ENCODE measurements at regions not wholly inside any gene's neighbourhood (a gene's known extent, or its start where the extent isn't known, plus 50 kb on each side); places are given as distances from the start of the nearest gene placed in this dataset.
"Not testable (repeated sequence)": the region's sequence is repeated elsewhere in the genome, so short reads cannot be mapped to it uniquely, and the experiment has no call there.

GRCh38 chr4:107452717-107453630 is 267.1 kb downstream of the PAPSS1 start:
- DNase-seq, result no peak
- Mint-ChIP-seq H3K4me3 (no peak overlapping the region), H3K36me3 (ENCODE audit: low read depth) (no peaks in the 10 kb centered on the region), H3K4me1 (no peaks in the 10 kb centered on the region), H3K27me3 (peaks cover 2% of the 10 kb centered on the region), H3K9me3 (no peaks in the 10 kb centered on the region), H3K27ac (no peak overlapping the region)
- POLR2A ChIA-PET, result no interaction called here
- CTCF ChIA-PET, result no interaction called here

GRCh38 chr4:107449611-107450369 is 270.2 kb downstream of the PAPSS1 start:
- no peaks in the 10 kb centered on the region for H3K9me3 Mint-ChIP-seq
- no peaks in the 10 kb centered on the region for H3K4me1 Mint-ChIP-seq
- H3K36me3 Mint-ChIP-seq (ENCODE audit: low read depth), result no peaks in the 10 kb centered on the region
- DNase-seq, result no peak
- no peak overlapping the region for H3K27ac Mint-ChIP-seq
- no peak overlapping the region for H3K4me3 Mint-ChIP-seq
- CTCF ChIA-PET, result interaction anchor here (0.6 kb wide), 1 partner anchor 410 kb away, joined by 3 read pairs; no protein-coding TSS in a partner anchor
- POLR2A ChIA-PET, result no interaction called here
- no peaks in the 10 kb centered on the region for H3K27me3 Mint-ChIP-seq

GRCh38 chr4:107442538-107443111 is 277.4 kb downstream of the PAPSS1 start:
- no peak for DNase-seq
- Mint-ChIP-seq H3K4me3 (no peak overlapping the region), H3K27ac (no peak overlapping the region), H3K4me1 (no peaks in the 10 kb centered on the region), H3K9me3 (no peaks in the 10 kb centered on the region), H3K36me3 (ENCODE audit: low read depth) (no peaks in the 10 kb centered on the region), H3K27me3 (no peaks in the 10 kb centered on the region)
- CTCF ChIA-PET, result no interaction called here
- POLR2A ChIA-PET, result no interaction called here

- peaks cover 2% of the 10 kb centered on the region for H3K27me3 Mint-ChIP-seq
- H3K4me3 Mint-ChIP-seq, result no peak overlapping the region
- no peak for DNase-seq
- POLR2A ChIA-PET, result no interaction called here
- H3K4me1 Mint-ChIP-seq, result no peaks in the 10 kb centered on the region
- no peaks in the 10 kb centered on the region for H3K36me3 Mint-ChIP-seq (ENCODE audit: low read depth)
- CTCF ChIA-PET, result interaction anchor here (1.3 kb wide), 1 partner anchor 32 kb away, joined by 3 read pairs; no protein-coding TSS in a partner anchor
- H3K27ac Mint-ChIP-seq, result no peak overlapping the region
- H3K9me3 Mint-ChIP-seq, result no peaks in the 10 kb centered on the region
Observed at GRCh38 chr4:107439401-107439800, 280.6 kb downstream of the PAPSS1 start.

GRCh38 chr4:107436471-107436870 is 283.6 kb downstream of the PAPSS1 start:
- POLR2A ChIA-PET; DNase-seq; CTCF ChIA-PET; H3K9me3 Mint-ChIP-seq; H3K27ac Mint-ChIP-seq; H3K36me3 Mint-ChIP-seq (ENCODE audit: low read depth); H3K4me1 Mint-ChIP-seq; H3K27me3 Mint-ChIP-seq; H3K4me3 Mint-ChIP-seq: not testable (repeated sequence)

- ChIA-PET CTCF (no interaction called here), POLR2A (no interaction called here)
- peaks cover 8% of the 10 kb centered on the region for H3K27me3 Mint-ChIP-seq
- H3K4me3 Mint-ChIP-seq, result no peak overlapping the region
- H3K4me1 Mint-ChIP-seq, result no peaks in the 10 kb centered on the region
- H3K27ac Mint-ChIP-seq, result no peak overlapping the region
- H3K9me3 Mint-ChIP-seq, result no peaks in the 10 kb centered on the region
- H3K36me3 Mint-ChIP-seq (ENCODE audit: low read depth), result no peaks in the 10 kb centered on the region
- no peak for DNase-seq
Observed at GRCh38 chr4:107432451-107432850, 287.6 kb downstream of the PAPSS1 start.

- CTCF ChIA-PET, result no interaction called here
- POLR2A ChIA-PET, result no interaction called here
- Mint-ChIP-seq H3K27ac (no peak overlapping the region), H3K36me3 (ENCODE audit: low read depth) (no peaks in the 10 kb centered on the region), H3K27me3 (no peaks in the 10 kb centered on the region), H3K4me1 (no peaks in the 10 kb centered on the region), H3K9me3 (no peaks in the 10 kb centered on the region), H3K4me3 (no peak overlapping the region)
- no peak for DNase-seq
Observed at GRCh38 chr4:107423677-107424405, 296.2 kb downstream of the PAPSS1 start.

- CTCF ChIA-PET; H3K4me3 Mint-ChIP-seq; H3K36me3 Mint-ChIP-seq (ENCODE audit: low read depth): not testable (repeated sequence)
Observed at GRCh38 chr4:107419536-107419935, 300.5 kb downstream of the PAPSS1 start.

GRCh38 chr4:107419052-107419451 is 301.0 kb downstream of the PAPSS1 start:
- no peak for DNase-seq
- Mint-ChIP-seq H3K9me3 (no peaks in the 10 kb centered on the region), H3K36me3 (ENCODE audit: low read depth) (no peaks in the 10 kb centered on the region), H3K27me3 (peaks cover 2% of the 10 kb centered on the region), H3K4me1 (no peaks in the 10 kb centered on the region), H3K27ac (no peak overlapping the region), H3K4me3 (no peak overlapping the region)
- CTCF ChIA-PET, result no interaction called here
- POLR2A ChIA-PET, result no interaction called here

More at GRCh38 chr4:107419536-107419935, 300.5 kb downstream of the PAPSS1 start:
- H3K4me1 Mint-ChIP-seq, H3K27ac Mint-ChIP-seq, H3K9me3 Mint-ChIP-seq, DNase-seq, H3K27me3 Mint-ChIP-seq, POLR2A ChIA-PET: not testable (repeated sequence)

- H3K4me3 Mint-ChIP-seq; H3K27ac Mint-ChIP-seq; DNase-seq; H3K36me3 Mint-ChIP-seq (ENCODE audit: low read depth); H3K9me3 Mint-ChIP-seq; POLR2A ChIA-PET; H3K4me1 Mint-ChIP-seq; CTCF ChIA-PET; H3K27me3 Mint-ChIP-seq: not testable (repeated sequence)
Observed at GRCh38 chr4:107415490-107415889, 304.5 kb downstream of the PAPSS1 start.

- DNase-seq; POLR2A ChIA-PET; H3K36me3 Mint-ChIP-seq (ENCODE audit: low read depth); H3K4me1 Mint-ChIP-seq; H3K27me3 Mint-ChIP-seq; CTCF ChIA-PET; H3K27ac Mint-ChIP-seq; H3K9me3 Mint-ChIP-seq; H3K4me3 Mint-ChIP-seq: not testable (repeated sequence)
Observed at GRCh38 chr4:107409872-107410271, 310.2 kb downstream of the PAPSS1 start.

GRCh38 chr4:107408968-107409367 is 311.1 kb downstream of the PAPSS1 start:
- no peak overlapping the region for H3K4me3 Mint-ChIP-seq
- no peaks in the 10 kb centered on the region for H3K36me3 Mint-ChIP-seq (ENCODE audit: low read depth)
- no peaks in the 10 kb centered on the region for H3K4me1 Mint-ChIP-seq
- no peak overlapping the region for H3K27ac Mint-ChIP-seq
- ChIA-PET CTCF (no interaction called here), POLR2A (no interaction called here)
- DNase-seq, result no peak
- H3K9me3 Mint-ChIP-seq, result no peaks in the 10 kb centered on the region
- peaks cover 2% of the 10 kb centered on the region for H3K27me3 Mint-ChIP-seq
